Caco-2 (cell line): ENCODE measurements at regions not wholly inside any gene's neighbourhood (a gene's known extent, or its start where the extent isn't known, plus 50 kb on each side); places are given as distances from the start of the nearest gene placed in this dataset.
A peak's percentile ranks its signal among the peaks of the same experiment; 100 is the strongest.

ENCODE experiments used
- BruUV-seq: library from RNA; stranded (reverse); fragments of 400-500 nt; replicated peaks from 2 replicates; lab custom pipeline; 2021; lab: Mats Ljungman, UMichigan
- CTCF ChIA-PET: fragments of 300-600 bp; sonication (Branson Sonifier 250); formaldehyde crosslinking; loops from one replicate; lab custom pipeline; 2022; ENCODE audit warnings: antibody characterized with exemption; lab: Charles Lee
- POLR2A ChIA-PET: fragments of 300-600 bp; sonication (Branson Sonifier 250); formaldehyde crosslinking; loops from one replicate; lab custom pipeline; 2022; ENCODE audit warnings: antibody characterized with exemption; lab: Charles Lee
- DNase-seq, 2 experiments: peaks; one replicate each; pipeline versions ENCODE4 v3.0.0 to v3.0.0-alpha.2; 2020 to 2022
- H3K27me3 ChIP-seq: replicated peaks from 2 replicates; pipeline ENCODE4 v1.6.0; 2011; ENCODE audit warnings: low read length; ENCODE audit not compliant: control insufficient read depth, insufficient read depth
- H3K36me3 ChIP-seq: 2 replicates; pipeline ENCODE4 v1.5.1; 2011; ENCODE audit warnings: low read length; ENCODE audit not compliant: control insufficient read depth, insufficient read depth
- H3K4me1 ChIP-seq: fragments of 250-450 bp; sonication (Bioruptor Pico); 2 replicates; pipeline ENCODE4 v1.5.1; 2020; ENCODE audit warnings: mild to moderate bottlenecking
- H3K4me3 ChIP-seq: 2 replicates; pipeline ENCODE4 v1.5.1; 2011; ENCODE audit warnings: low read depth, mild to moderate bottlenecking, control low read depth, low read length
- H3K9me3 ChIP-seq: fragments of 250-450 bp; sonication (Bioruptor Pico); 2 replicates; pipeline ENCODE4 v1.5.1; 2020; ENCODE audit warnings: mild to moderate bottlenecking, moderate library complexity
- H3K27ac Mint-ChIP-seq: one replicate; pipeline ENCODE4 v1.8.0; 2022; ENCODE audit warnings: mixed read lengths; ENCODE audit not compliant: unreplicated experiment
- H3K27me3 Mint-ChIP-seq: one replicate; pipeline ENCODE4 v1.8.0; 2022; ENCODE audit warnings: mixed read lengths; ENCODE audit not compliant: insufficient read depth, unreplicated experiment
- H3K36me3 Mint-ChIP-seq: one replicate; pipeline ENCODE4 v1.8.0; 2022; ENCODE audit warnings: mild to moderate bottlenecking, mixed read lengths; ENCODE audit not compliant: insufficient read depth, unreplicated experiment
- H3K4me1 Mint-ChIP-seq: one replicate; pipeline ENCODE4 v1.8.0; 2022; ENCODE audit warnings: low read depth, mixed read lengths; ENCODE audit not compliant: unreplicated experiment
- H3K4me3 Mint-ChIP-seq: one replicate; pipeline ENCODE4 v1.8.0; 2022; ENCODE audit warnings: mild to moderate bottlenecking, moderate library complexity, mixed read lengths; ENCODE audit not compliant: unreplicated experiment
- H3K9me3 Mint-ChIP-seq: one replicate; pipeline ENCODE4 v1.8.0; 2022; ENCODE audit warnings: mixed read lengths; ENCODE audit not compliant: unreplicated experiment
- CTCF ChIP-seq, 2 experiments: fragments of 200-600 bp in 1 of 2; IDR thresholded peaks; 1 replicate in 1 of 2; 2 replicates in 1 of 2; pipeline versions ENCODE4 v1.5.1 to v1.8.0; 2011 to 2022; ENCODE audit warnings: antibody characterized with exemption in 1 of 2, control low read depth in 1 of 2, inconsistent platforms in 1 of 2, low read depth in 1 of 2, low read length in 1 of 2, mild to moderate bottlenecking in 1 of 2, moderate library complexity in 1 of 2; ENCODE audit not compliant: insufficient read depth in 1 of 2, severe bottlenecking in 1 of 2, unreplicated experiment in 1 of 2
- intact Hi-C: fragments of 100-400 bp; cut with micrococcal nuclease; formaldehyde crosslinking; loops from one replicate; pipeline ENCODE4 v1.10.0; 2022; ENCODE audit not compliant: unreplicated experiment

GRCh38 chr16:66166490-66166889 lies 200.0 kb upstream of the CDH5 start:
- no peak for TF ChIP-seq CTCF (IDR thresholded peaks at IDR 0.05; ENCODE audit: insufficient read depth in 1 of 2, low read depth in 1 of 2, low read length in 1 of 2, severe bottlenecking in 1 of 2, unreplicated experiment in 1 of 2)
- H3K27me3 ChIP-seq = no peaks in the 10 kb centered on the region
- no peak overlapping the region for H3K27ac Mint-ChIP-seq
- H3K36me3 ChIP-seq = no peaks in the 10 kb centered on the region
- POLR2A ChIA-PET = no interaction called here
- BruUV-seq = no TSS peak
- H3K9me3 Mint-ChIP-seq = no peaks in the 10 kb centered on the region
- no peak overlapping the region for H3K4me3 Mint-ChIP-seq
- H3K4me1 ChIP-seq = peaks cover 7% of the 10 kb centered on the region; the same call in 1 of the 2 replicates
- H3K27me3 Mint-ChIP-seq = no peaks in the 10 kb centered on the region
- H3K4me1 Mint-ChIP-seq = peaks cover 5% of the 10 kb centered on the region
- no peaks in the 10 kb centered on the region for H3K9me3 ChIP-seq
- H3K36me3 Mint-ChIP-seq = no peaks in the 10 kb centered on the region
- no peak overlapping the region for H3K4me3 ChIP-seq
- DNase-seq = peak; percentile 38 to 60
- CTCF ChIA-PET = interaction anchor here (1.0 to 1.6 kb wide), 2 partner anchors 14 to 16 kb away, joined by 3 to 4 read pairs; no protein-coding TSS in a partner anchor
- intact Hi-C loops = loop anchor here (2.0 to 10.0 kb wide), 3 partner anchors 14 to 259 kb away; no protein-coding TSS in a partner anchor

GRCh38 chr16:66165879-66166278 lies 200.6 kb upstream of the CDH5 start:
- H3K4me1 Mint-ChIP-seq = peaks cover 5% of the 10 kb centered on the region
- Histone ChIP-seq H3K27me3 (no peaks in the 10 kb centered on the region), H3K4me3 (no peak overlapping the region), H3K9me3 (no peaks in the 10 kb centered on the region), H3K36me3 (no peaks in the 10 kb centered on the region), H3K4me1 (peaks cover 7% of the 10 kb centered on the region; the same call in 1 of the 2 replicates)
- DNase-seq = no peak
- POLR2A ChIA-PET = no interaction called here
- no peak for TF ChIP-seq CTCF (IDR thresholded peaks at IDR 0.05; ENCODE audit: insufficient read depth in 1 of 2, low read depth in 1 of 2, low read length in 1 of 2, severe bottlenecking in 1 of 2, unreplicated experiment in 1 of 2)
- H3K27me3 Mint-ChIP-seq = no peaks in the 10 kb centered on the region
- intact Hi-C loops = loop anchor here (2.0 to 10.0 kb wide), 3 partner anchors 13 to 259 kb away; no protein-coding TSS in a partner anchor
- H3K27ac Mint-ChIP-seq = no peak overlapping the region
- H3K9me3 Mint-ChIP-seq = no peaks in the 10 kb centered on the region
- H3K36me3 Mint-ChIP-seq = no peaks in the 10 kb centered on the region
- no peak overlapping the region for H3K4me3 Mint-ChIP-seq
- BruUV-seq = no TSS peak
- CTCF ChIA-PET = interaction anchor here (1.6 kb wide), 1 partner anchor 13 kb away, joined by 4 read pairs; no protein-coding TSS in a partner anchor

- Histone ChIP-seq H3K9me3 (no peaks in the 10 kb centered on the region), H3K36me3 (no peaks in the 10 kb centered on the region), H3K4me1 (peaks cover 7% of the 10 kb centered on the region; the same call in 1 of the 2 replicates), H3K4me3 (no peak overlapping the region), H3K27me3 (no peaks in the 10 kb centered on the region)
- H3K27ac Mint-ChIP-seq = no peak overlapping the region
- POLR2A ChIA-PET = no interaction called here
- no peaks in the 10 kb centered on the region for H3K36me3 Mint-ChIP-seq
- no peaks in the 10 kb centered on the region for H3K9me3 Mint-ChIP-seq
- BruUV-seq = no TSS peak
- intact Hi-C loops = loop anchor here (5.0 to 10.0 kb wide), 2 partner anchors 170 to 257 kb away; no protein-coding TSS in a partner anchor
- peaks cover 5% of the 10 kb centered on the region for H3K4me1 Mint-ChIP-seq
- DNase-seq = no peak
- no peak overlapping the region for H3K4me3 Mint-ChIP-seq
- H3K27me3 Mint-ChIP-seq = no peaks in the 10 kb centered on the region
- CTCF ChIA-PET = interaction anchor here (0.6 kb wide), 1 partner anchor 11 kb away, joined by 3 read pairs; no protein-coding TSS in a partner anchor
- TF ChIP-seq CTCF (IDR thresholded peaks at IDR 0.05; ENCODE audit: insufficient read depth in 1 of 2, low read depth in 1 of 2, low read length in 1 of 2, severe bottlenecking in 1 of 2, unreplicated experiment in 1 of 2) = no peak
These were observed 201.8 kb upstream of the CDH5 start for GRCh38 chr16:66164581-66165247.
